Mucosa of descending colon (tissue), 3 donors: ENCODE measurements at regions not wholly inside any gene's neighbourhood (a gene's known extent, or its start where the extent isn't known, plus 50 kb on each side); places are given as distances from the start of the nearest gene placed in this dataset.

Experiments
- ATAC-seq: fragments of 200-7000 bp; cut with Tn5 transposase; one replicate; pipeline ENCODE4 v1.9.1; 2020; ENCODE audit warnings: mild to moderate bottlenecking, moderate library complexity
- DNase-seq, 3 donors: peaks; one replicate each; pipeline ENCODE4 v3.0.0-alpha.2; 2020
- H3K36me3 ChIP-seq: fragments of 200-600 bp; one replicate; pipeline ENCODE4 v1.8.0; 2021; ENCODE audit warnings: low read depth, mild to moderate bottlenecking
- H3K4me1 ChIP-seq: fragments of 200-600 bp; one replicate; pipeline ENCODE4 v1.8.0; 2021; ENCODE audit warnings: low read depth, mild to moderate bottlenecking
- H3K4me3 ChIP-seq: fragments of 200-600 bp; one replicate; pipeline ENCODE4 v1.8.0; 2021; ENCODE audit warnings: mild to moderate bottlenecking
- H3K9me3 ChIP-seq: fragments of 200-600 bp; one replicate; pipeline ENCODE4 v1.8.0; 2021; ENCODE audit warnings: mild to moderate bottlenecking
- CTCF ChIP-seq: fragments of 200-600 bp; IDR thresholded peaks from one replicate; pipeline ENCODE4 v1.8.0; 2022; ENCODE audit warnings: antibody characterized with exemption, mild to moderate bottlenecking
- intact Hi-C, 2 donors: fragments of 100-400 bp; cut with DNase I in 1 of 2; cut with micrococcal nuclease in 1 of 2; formaldehyde crosslinking; loops; one replicate each; pipeline versions ENCODE4 v1.11.0 to v1.11.1; 2022; cut with DNase I, micrococcal nuclease
- donor health status: DM: no; HTN: no; CAD: no; lungs with moderate emphysema.
- donor health status: DM: no; HTN: no; CAD: no.
- donor health status: DM: no; HTN: yes; CAD: no.

GRCh38 chr13:48910686-48911085 is 65.0 kb upstream of the FNDC3A start:
- Histone ChIP-seq H3K9me3 (no peaks in the 10 kb centered on the region), H3K4me3 (no peak overlapping the region), H3K4me1 (no peaks in the 10 kb centered on the region), H3K36me3 (no peaks in the 10 kb centered on the region)
- DNase-seq (no peak), ATAC-seq (no peak)
- no peak for TF ChIP-seq CTCF
- intact Hi-C loops = no loop called here

DNA sequence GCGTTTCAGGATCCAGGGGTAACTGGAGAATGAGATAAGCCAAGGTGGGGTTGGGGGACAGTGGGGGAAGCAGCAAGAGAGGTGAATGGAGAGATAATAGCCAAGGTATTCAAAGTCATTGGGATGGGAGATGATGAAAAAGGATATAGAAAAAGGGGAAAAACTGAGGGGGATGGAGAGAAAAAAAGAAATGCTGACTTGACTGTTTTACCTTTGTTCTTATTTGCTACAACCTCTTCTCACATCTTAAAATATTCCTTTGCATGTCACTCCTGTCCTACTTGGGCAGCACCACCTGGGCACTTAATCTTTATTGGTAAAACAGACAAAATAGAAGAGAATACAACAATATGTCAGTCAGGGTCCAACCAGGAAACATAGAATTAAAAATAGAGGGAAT is 56.0 kb upstream of the FNDC3A start:
- no peaks in the 10 kb centered on the region for H3K4me1 ChIP-seq
- no peaks in the 10 kb centered on the region for H3K36me3 ChIP-seq
- ATAC-seq = no peak
- no peak for TF ChIP-seq CTCF
- no peaks in the 10 kb centered on the region for H3K9me3 ChIP-seq
- intact Hi-C loops = no loop called here
- DNase-seq = no peak
- no peak overlapping the region for H3K4me3 ChIP-seq

DNA sequence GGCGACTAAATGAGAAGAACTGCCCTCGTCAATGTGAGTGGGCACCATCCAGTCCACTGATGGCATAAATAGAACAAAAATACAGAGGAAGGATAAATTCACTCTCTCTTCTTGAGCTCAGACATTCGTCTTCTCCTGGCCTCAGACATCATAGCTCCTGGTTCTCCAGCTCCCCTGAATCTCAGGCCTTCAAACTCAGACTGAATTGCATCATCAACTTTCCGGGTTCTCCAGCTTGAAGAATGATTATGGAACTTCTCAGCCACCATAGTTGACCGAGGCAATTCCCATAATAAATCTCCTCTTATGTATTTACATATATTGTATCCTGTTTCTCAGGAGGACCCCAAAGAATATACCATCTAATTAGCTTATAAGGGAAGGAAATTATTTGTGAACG is 55.0 kb upstream of the FNDC3A start:
- H3K4me1 ChIP-seq = no peaks in the 10 kb centered on the region
- no peak overlapping the region for H3K4me3 ChIP-seq
- no peak for TF ChIP-seq CTCF
- H3K36me3 ChIP-seq = no peaks in the 10 kb centered on the region
- H3K9me3 ChIP-seq = no peaks in the 10 kb centered on the region
- intact Hi-C loops = no loop called here
- no peak for DNase-seq
- no peak for ATAC-seq

- no peak for DNase-seq
- Histone ChIP-seq H3K4me3 (no peak overlapping the region), H3K36me3 (no peaks in the 10 kb centered on the region), H3K9me3 (no peaks in the 10 kb centered on the region), H3K4me1 (no peaks in the 10 kb centered on the region)
- no peak for ATAC-seq
- no peak for TF ChIP-seq CTCF
- intact Hi-C loops = no loop called here
Observed at GRCh38 chr13:48923376-48923775, 52.3 kb upstream of the FNDC3A start.

GRCh38 chr13:48925001-48925400 is 50.7 kb upstream of the FNDC3A start:
- Histone ChIP-seq H3K36me3 (no peaks in the 10 kb centered on the region), H3K9me3 (no peaks in the 10 kb centered on the region), H3K4me1 (no peaks in the 10 kb centered on the region), H3K4me3 (no peak overlapping the region)
- ATAC-seq (no peak), DNase-seq (no peak)
- intact Hi-C loops = no loop called here
- TF ChIP-seq CTCF = no peak
